GM12873 (cell line): ENCODE measurements at regions not wholly inside any gene's neighbourhood (a gene's known extent, or its start where the extent isn't known, plus 50 kb on each side); places are given as distances from the start of the nearest gene placed in this dataset.

ENCODE experiments used
- CTCF ChIP-seq: IDR thresholded peaks from 2 replicates; pipeline ENCODE4 v1.5.1; 2012; ENCODE audit warnings: low read depth, mild to moderate bottlenecking, moderate library complexity, low read length, control low read depth; ENCODE audit not compliant: insufficient read depth; ENCODE audit errors: missing control alignments

GRCh38 chr14:38536376-38537038 lies 280.6 kb upstream of the CLEC14A start:
- TF ChIP-seq CTCF = no peak

- TF ChIP-seq CTCF = no peak
Observed at GRCh38 chr14:38528582-38528981, 272.7 kb upstream of the CLEC14A start.

GRCh38 chr14:38527502-38527878 lies 271.6 kb upstream of the CLEC14A start:
- no peak for TF ChIP-seq CTCF

GRCh38 chr14:38526826-38527501 lies 271.1 kb upstream of the CLEC14A start:
- TF ChIP-seq CTCF = no peak

GRCh38 chr14:38524636-38525509 lies 269.0 kb upstream of the CLEC14A start:
- no peak for TF ChIP-seq CTCF

- TF ChIP-seq CTCF = no peak
Observed at GRCh38 chr14:38522724-38523123, 266.8 kb upstream of the CLEC14A start.

GRCh38 chr14:38521591-38521990 lies 265.7 kb upstream of the CLEC14A start:
- no peak for TF ChIP-seq CTCF
